HepG2 (cell line): ENCODE measurements at regions not wholly inside any gene's neighbourhood (a gene's known extent, or its start where the extent isn't known, plus 50 kb on each side); places are given as distances from the start of the nearest gene placed in this dataset.
"Not testable (repeated sequence)": the region's sequence is repeated elsewhere in the genome, so short reads cannot be mapped to it uniquely, and the experiment has no call there.

Source experiments
- ATAC-seq: fragments of 200-7000 bp; cut with Tn5 transposase; 3 replicates; pipeline ENCODE4 v1.9.1; 2020; ENCODE audit warnings: mild to moderate bottlenecking, moderate library complexity
- BruUV-seq: library from RNA; stranded (reverse); fragments of 400-500 nt; replicated peaks from 2 replicates; lab custom pipeline; 2021; lab: Mats Ljungman, UMichigan
- CTCF ChIA-PET: fragments of 300-600 bp; formaldehyde crosslinking; extraction: SDS; loops from one replicate; lab custom pipeline; 2021; ENCODE audit warnings: low total read pairs, inconsistent platforms, low intra/inter-chr PET ratio; lab: Yijun Ruan, JAX
- POLR2A ChIA-PET: fragments of 350-600 bp; sonication (Branson Sonifier 250); formaldehyde crosslinking; loops from one replicate; lab custom pipeline; 2020; ENCODE audit warnings: antibody characterized with exemption, inconsistent platforms; lab: Yijun Ruan, JAX
- DNase-seq: peaks from one replicate; pipeline ENCODE4 v3.0.0-alpha.2; 2015; ENCODE audit warnings: low spot score
- FAIRE-seq: peaks from 3 replicates; lab custom pipeline; 2011; peaks lifted over from hg19 to GRCh38; lab: Jason Lieb, UNC
- H2AFZ ChIP-seq: one replicate; pipeline ENCODE4 v1.6.1; 2011; ENCODE audit warnings: low read length, inconsistent platforms
- H3K27ac ChIP-seq: fragments of 300-600 bp; 3 replicates; pipeline ENCODE4 v1.8.0; 2011; ENCODE audit warnings: mixed run types, mild to moderate bottlenecking, mixed read lengths, low read length, inconsistent platforms; ENCODE audit not compliant: insufficient read depth; ENCODE audit errors: extremely low read length
- H3K27me3 ChIP-seq, 2 experiments: fragments of 200-600 bp in 1 of 2; 2 replicates in 1 of 2; 3 replicates in 1 of 2; pipeline versions ENCODE4 v1.6.0 to v1.8.0; 2011; ENCODE audit warnings: low read length in 2 of 2, mild to moderate bottlenecking in 2 of 2, moderate library complexity in 2 of 2, inconsistent platforms in 1 of 2; ENCODE audit not compliant: insufficient read depth in 2 of 2, control insufficient read depth in 1 of 2
- H3K36me3 ChIP-seq, 2 experiments: fragments of 200-600 bp in 1 of 2; replicated peaks in 1 of 2; 2 replicates in 1 of 2; 3 replicates in 1 of 2; pipeline versions ENCODE4 v1.5.1 to v1.8.0; 2011; ENCODE audit warnings: low read length in 2 of 2, inconsistent platforms in 1 of 2; ENCODE audit not compliant: insufficient read depth in 2 of 2, control insufficient read depth in 1 of 2
- H3K4me1 ChIP-seq: 2 replicates; pipeline ENCODE4 v1.5.1; 2012; ENCODE audit warnings: low read length, inconsistent platforms; ENCODE audit not compliant: insufficient read depth
- H3K4me2 ChIP-seq: 2 replicates; pipeline ENCODE4 v1.6.0; 2011; ENCODE audit warnings: low read depth, low read length, inconsistent platforms
- H3K4me3 ChIP-seq, 3 experiments: fragments of 200-600 bp in 1 of 3; sonication (generic), shearing (Covaris generic) in 1 of 3; replicated peaks in 1 of 3; 2 replicates each; pipeline ENCODE4 v1.5.1; 2011 to 2016; ENCODE audit warnings: low read length in 3 of 3, inconsistent platforms in 2 of 3, low read depth in 2 of 3, mild to moderate bottlenecking in 2 of 3, control low read depth in 1 of 3, mixed read lengths in 1 of 3; ENCODE audit not compliant: insufficient read depth in 1 of 3
- H3K79me2 ChIP-seq: one replicate; pipeline ENCODE4 v1.6.1; 2011; ENCODE audit warnings: low read length, inconsistent platforms; ENCODE audit not compliant: insufficient read depth
- H3K9ac ChIP-seq: 2 replicates; pipeline ENCODE4 v1.6.0; 2011; ENCODE audit warnings: mild to moderate bottlenecking, low read depth, low read length, inconsistent platforms; ENCODE audit not compliant: insufficient read depth
- H3K9me3 ChIP-seq: 2 replicates; pipeline ENCODE4 v1.5.1; 2012; ENCODE audit warnings: mild to moderate bottlenecking, low read length
- H4K20me1 ChIP-seq: 2 replicates; pipeline ENCODE4 v1.6.0; 2011; ENCODE audit warnings: inconsistent platforms, mild to moderate bottlenecking, low read length, moderate library complexity; ENCODE audit not compliant: insufficient read depth
- AGO2 ChIP-seq: fragments of 200-400 bp; formaldehyde crosslinking; optimal IDR thresholded peaks from 2 replicates; pipeline ENCODE3; 2017; ENCODE audit warnings: mild to moderate bottlenecking, low read depth, low read length, moderate library complexity
- BRF2 ChIP-seq: sonication (generic); formaldehyde crosslinking; IDR thresholded peaks from 2 replicates; pipeline ENCODE4 v1.8.1; 2022; ENCODE audit warnings: mild to moderate bottlenecking, missing genetic modification reagents
- CREB3 ChIP-seq: sonication (generic); formaldehyde crosslinking; IDR thresholded peaks from 2 replicates; pipeline ENCODE4 v1.5.0; 2020; ENCODE audit warnings: missing genetic modification reagents
- E2F2 ChIP-seq: sonication (generic); formaldehyde crosslinking; IDR thresholded peaks from 2 replicates; pipeline ENCODE4 v1.4.0; 2020; ENCODE audit warnings: missing genetic modification reagents, borderline replicate concordance
- MXD4 ChIP-seq: IDR thresholded peaks from 2 replicates; pipeline ENCODE4 v1.6.1; 2016; ENCODE audit warnings: mild to moderate bottlenecking, missing biosample characterization, missing genetic modification reagents
- ZNF138 ChIP-seq: sonication (generic); formaldehyde crosslinking; IDR thresholded peaks from 2 replicates; pipeline ENCODE4 v1.5.0; 2020; ENCODE audit warnings: mild to moderate bottlenecking, low read depth, missing genetic modification reagents
- ZNF724P ChIP-seq: sonication (generic); formaldehyde crosslinking; IDR thresholded peaks from 2 replicates; pipeline ENCODE4 v1.8.0; 2022; ENCODE audit warnings: missing genetic modification reagents, borderline replicate concordance
- WGBS: methylation state at CpG from one replicate; pipeline ENCODE4 v1.1.6; 2017; ENCODE audit warnings: low lambda C conversion rate; 5-methylcytosine and 5-hydroxymethylcytosine counted together
- in situ Hi-C: cut with HindIII; loops from 2 replicates; pipeline ENCODE4 v1.10.0; 2017; ENCODE audit warnings: low pct_unique_long_range_greater_than_20kb; ENCODE audit not compliant: extremely low pct_ligation_motif_present
- intact Hi-C: fragments of 100-400 bp; cut with micrococcal nuclease; formaldehyde crosslinking; loops from one replicate; pipeline ENCODE4 v1.10.0; 2022; ENCODE audit not compliant: unreplicated experiment

DNA sequence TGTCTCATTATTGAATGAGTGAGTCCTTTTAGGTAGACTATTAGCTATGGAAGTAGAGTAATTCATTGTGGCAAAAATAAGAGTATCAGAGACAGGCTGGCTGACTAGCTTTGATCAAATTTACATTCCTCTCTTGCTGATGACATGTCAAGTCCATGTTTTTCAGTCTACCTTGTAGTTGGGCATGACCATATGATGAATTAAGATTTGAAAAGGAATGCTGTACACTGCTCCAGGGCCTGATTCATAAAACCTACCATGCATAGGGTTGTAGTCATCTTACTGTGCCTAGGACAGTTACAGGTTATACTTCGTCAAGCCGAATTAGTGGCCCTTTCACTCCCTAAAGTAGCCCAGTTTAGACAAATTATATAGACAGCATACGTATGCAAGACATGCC, 545.7 kb upstream of the MIS18BP1 start (continued):
- TF ChIP-seq MXD4 (CRISPR knock-in tag) (no peak), ZNF138 (CRISPR knock-in tag) (no peak), AGO2 (no peak), ZNF724P (CRISPR knock-in tag) (no peak), E2F2 (CRISPR knock-in tag) (no peak), CREB3 (CRISPR knock-in tag) (no peak), BRF2 (CRISPR knock-in tag) (no peak)
- TF ChIP-seq, all 625 proteins: peak for 0

DNA sequence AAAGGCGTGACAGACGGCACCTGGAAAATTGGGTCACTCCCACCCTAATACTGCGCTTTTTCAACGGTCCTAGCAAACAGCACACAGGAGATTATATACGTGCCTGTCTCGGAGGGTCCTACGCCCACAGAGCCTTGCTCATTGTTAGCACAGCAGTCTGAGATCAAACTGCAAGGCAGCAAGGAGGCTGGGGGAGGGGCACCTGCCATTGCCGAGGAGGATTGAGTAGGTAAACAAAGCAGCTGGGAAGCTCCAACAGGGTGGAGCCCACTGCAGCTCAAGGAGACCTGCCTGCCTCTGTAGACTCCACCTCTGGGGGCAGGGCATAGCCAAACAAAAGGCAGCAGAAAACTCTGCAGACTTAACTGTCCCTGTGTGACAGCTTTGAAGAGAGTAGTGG, 543.0 kb upstream of the MIS18BP1 start:
- CTCF ChIA-PET, POLR2A ChIA-PET: not testable (repeated sequence)
- 15% methylated on average over 7 of the region's 8 CpGs for WGBS

More for the DNA sequence above, 543.0 kb upstream of the MIS18BP1 start:
- H3K27me3 ChIP-seq, H3K4me1 ChIP-seq, intact Hi-C loops, H2AFZ ChIP-seq, H3K4me2 ChIP-seq, ATAC-seq, FAIRE-seq, BruUV-seq, H3K9ac ChIP-seq, H3K4me3 ChIP-seq, H4K20me1 ChIP-seq, DNase-seq, in situ Hi-C loops, H3K27ac ChIP-seq, H3K36me3 ChIP-seq, H3K79me2 ChIP-seq: not testable (repeated sequence)
- peaks cover 33% of the 10 kb centered on the region; the same call in 1 of the 2 replicates for H3K9me3 ChIP-seq
